HEK293 (cell line): ENCODE measurements at regions not wholly inside any gene's neighbourhood (a gene's known extent, or its start where the extent isn't known, plus 50 kb on each side); places are given as distances from the start of the nearest gene placed in this dataset.

Experiments used
- ATF2 ChIP-seq: fragments of 450-650 bp; formaldehyde crosslinking; IDR thresholded peaks from 2 replicates; pipeline ENCODE4 v1.5.1; 2016; ENCODE audit warnings: missing biosample characterization, missing genetic modification characterization, low read depth
- BCL11A ChIP-seq: fragments of 450-650 bp; formaldehyde crosslinking; IDR thresholded peaks from 2 replicates; pipeline ENCODE4 v1.5.1; 2016; ENCODE audit warnings: low read depth, missing biosample characterization, missing genetic modification characterization
- CTCF ChIP-seq: fragments of 450-650 bp; formaldehyde crosslinking; IDR thresholded peaks from 2 replicates; pipeline ENCODE4 v1.5.1; 2016; ENCODE audit warnings: missing biosample characterization, missing genetic modification characterization
- FEZF1 ChIP-seq: fragments of 450-650 bp; formaldehyde crosslinking; IDR thresholded peaks from 2 replicates; pipeline ENCODE4 v1.5.1; 2016; ENCODE audit warnings: missing biosample characterization, missing genetic modification characterization
- PRDM2 ChIP-seq: fragments of 450-650 bp; formaldehyde crosslinking; IDR thresholded peaks from 2 replicates; pipeline ENCODE4 v1.5.1; 2016; ENCODE audit warnings: missing biosample characterization, missing genetic modification characterization, borderline replicate concordance
- PRDM4 ChIP-seq: fragments of 450-650 bp; formaldehyde crosslinking; IDR thresholded peaks from 2 replicates; pipeline ENCODE4 v1.5.1; 2017; ENCODE audit warnings: missing biosample characterization, missing genetic modification characterization
- ZNF121 ChIP-seq: fragments of 450-650 bp; formaldehyde crosslinking; IDR thresholded peaks from 2 replicates; pipeline ENCODE4 v1.5.1; 2016; ENCODE audit warnings: missing biosample characterization, missing genetic modification characterization
- ZNF175 ChIP-seq: fragments of 450-650 bp; formaldehyde crosslinking; IDR thresholded peaks from 2 replicates; pipeline ENCODE4 v1.5.1; 2016; ENCODE audit warnings: missing biosample characterization, missing genetic modification characterization
- ZNF23 ChIP-seq: fragments of 450-650 bp; formaldehyde crosslinking; IDR thresholded peaks from 2 replicates; pipeline ENCODE4 v1.5.1; 2016; ENCODE audit warnings: missing biosample characterization, missing genetic modification characterization, borderline replicate concordance
- ZNF501 ChIP-seq: fragments of 450-650 bp; formaldehyde crosslinking; IDR thresholded peaks from 2 replicates; pipeline ENCODE4 v1.5.1; 2016; ENCODE audit warnings: missing biosample characterization, missing genetic modification characterization
- ZNF510 ChIP-seq: fragments of 450-650 bp; formaldehyde crosslinking; IDR thresholded peaks from 2 replicates; pipeline ENCODE4 v1.5.1; 2018; ENCODE audit warnings: mild to moderate bottlenecking, missing genetic modification characterization, missing biosample characterization; ENCODE audit not compliant: insufficient replicate concordance
- ZNF623 ChIP-seq: fragments of 450-650 bp; formaldehyde crosslinking; IDR thresholded peaks from 2 replicates; pipeline ENCODE4 v1.5.1; 2016; ENCODE audit warnings: missing biosample characterization, missing genetic modification characterization
- ZNF658 ChIP-seq: fragments of 450-650 bp; formaldehyde crosslinking; IDR thresholded peaks from 2 replicates; pipeline ENCODE4; 2016; ENCODE audit warnings: missing biosample characterization, missing genetic modification characterization

- TF ChIP-seq CTCF (tag by site-specific recombination): no peak
- no peak for TF ChIP-seq ZNF23 (tag by site-specific recombination)
- TF ChIP-seq FEZF1 (tag by site-specific recombination): no peak
- TF ChIP-seq PRDM2 (tag by site-specific recombination): no peak
- no peak for TF ChIP-seq ZNF175 (tag by site-specific recombination)
- TF ChIP-seq BCL11A (tag by site-specific recombination): no peak
- no peak for TF ChIP-seq ZNF623 (tag by site-specific recombination)
- TF ChIP-seq ATF2 (tag by site-specific recombination): no peak
- TF ChIP-seq ZNF658 (tag by site-specific recombination): no peak
- no peak for TF ChIP-seq ZNF510 (tag by site-specific recombination)
- TF ChIP-seq ZNF121 (tag by site-specific recombination): no peak
- no peak for TF ChIP-seq ZNF501 (tag by site-specific recombination)
- no peak for TF ChIP-seq PRDM4 (tag by site-specific recombination)
These were observed 412.1 kb downstream of the DAD1 start for GRCh38 chr14:22176957-22177356.
